SH-SY5Y (cell line): ENCODE measurements at regions not wholly inside any gene's neighbourhood (a gene's known extent, or its start where the extent isn't known, plus 50 kb on each side); places are given as distances from the start of the nearest gene placed in this dataset.

Experiments
- GATA2 ChIP-seq: IDR thresholded peaks from 2 replicates; pipeline ENCODE4 v1.6.1; 2011; ENCODE audit warnings: mild to moderate bottlenecking, low read depth, low read length
- GATA3 ChIP-seq: IDR thresholded peaks from 2 replicates; pipeline ENCODE4 v1.6.1; 2011; ENCODE audit warnings: low read depth, mild to moderate bottlenecking, low read length, moderate library complexity

DNA sequence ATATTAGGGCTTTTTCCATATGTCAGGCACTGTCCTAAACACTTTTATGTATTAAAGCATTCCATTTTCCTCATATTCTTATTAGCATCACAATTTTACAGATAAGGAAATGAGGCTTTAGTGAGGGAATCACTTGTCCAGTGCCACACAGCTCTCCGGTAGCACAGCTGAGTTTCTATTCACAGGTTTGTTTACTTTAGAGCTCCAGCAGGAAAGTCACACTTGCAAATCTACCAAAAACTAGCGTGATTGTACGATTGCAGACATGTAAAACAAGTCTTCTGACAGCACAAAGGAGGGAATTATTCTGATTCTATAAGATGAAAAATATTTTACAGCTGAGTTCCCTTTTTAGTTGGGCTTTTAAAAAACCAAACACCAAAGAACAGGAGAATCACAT, 472.1 kb downstream of the TMA16 start:
- TF ChIP-seq GATA3 (no peak), GATA2 (no peak)
